Stimulated activated CD8-positive, alpha-beta memory T cell treated with anti-CD3 and anti-CD28 coated beads, Interleukin-7, amount 100 ng/mL, for 4 hours (primary cell): ENCODE measurements at regions not wholly inside any gene's neighbourhood (a gene's known extent, or its start where the extent isn't known, plus 50 kb on each side); places are given as distances from the start of the nearest gene placed in this dataset.

Experiments
- DNase-seq, 2 donors: peaks; one replicate each; pipeline ENCODE4 v3.0.0-alpha.2; 2020; ENCODE audit warnings: low read depth in 2 of 2

DNA sequence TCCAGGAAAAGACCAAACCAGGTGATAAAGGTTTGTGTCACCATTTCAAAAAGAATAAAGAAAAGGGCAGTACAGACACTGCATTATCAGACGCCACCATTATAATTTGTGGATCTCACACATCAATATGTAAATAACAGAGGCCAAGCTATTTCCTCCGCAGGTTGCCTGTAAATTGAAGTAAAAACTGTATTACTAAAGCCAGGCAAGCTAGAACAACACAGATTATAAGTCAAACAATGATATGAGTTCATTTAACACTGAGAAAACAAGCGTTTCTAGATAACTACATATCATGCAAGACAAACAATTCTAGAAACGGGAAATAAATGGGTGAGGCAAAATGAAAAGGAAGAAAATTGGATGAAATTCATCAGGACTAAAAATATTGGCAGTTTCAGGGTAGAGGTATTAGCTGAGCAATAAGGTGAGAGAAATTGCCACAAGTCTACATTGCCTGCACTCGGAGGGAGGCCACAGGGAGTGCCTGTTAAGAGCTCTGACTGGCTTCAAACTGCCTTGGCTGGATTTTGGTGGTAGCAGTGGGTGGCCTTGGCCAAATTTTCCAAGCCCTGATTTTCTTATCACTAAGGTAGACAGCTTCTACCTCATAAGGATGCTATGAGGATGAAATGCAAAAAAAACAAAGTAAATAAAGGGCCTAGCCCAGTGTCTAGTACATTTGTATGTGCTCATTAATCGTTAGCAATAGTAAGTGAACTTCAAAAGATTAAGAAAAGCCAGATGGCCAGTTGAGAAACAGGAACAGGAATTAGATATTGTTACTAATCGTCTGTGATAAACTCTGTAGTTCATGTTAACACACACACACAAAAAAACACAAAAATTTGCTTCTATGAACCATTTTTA lies 240.0 kb upstream of the NFE2L3 start:
- DNase-seq = no peak

GRCh38 chr7:25913598-25914224 lies 238.3 kb upstream of the NFE2L3 start:
- DNase-seq = no peak

- no peak for DNase-seq
These were observed 233.3 kb upstream of the NFE2L3 start for GRCh38 chr7:25918731-25919130.

- DNase-seq = no peak
These were observed 229.7 kb upstream of the NFE2L3 start for GRCh38 chr7:25922296-25922695.

DNA sequence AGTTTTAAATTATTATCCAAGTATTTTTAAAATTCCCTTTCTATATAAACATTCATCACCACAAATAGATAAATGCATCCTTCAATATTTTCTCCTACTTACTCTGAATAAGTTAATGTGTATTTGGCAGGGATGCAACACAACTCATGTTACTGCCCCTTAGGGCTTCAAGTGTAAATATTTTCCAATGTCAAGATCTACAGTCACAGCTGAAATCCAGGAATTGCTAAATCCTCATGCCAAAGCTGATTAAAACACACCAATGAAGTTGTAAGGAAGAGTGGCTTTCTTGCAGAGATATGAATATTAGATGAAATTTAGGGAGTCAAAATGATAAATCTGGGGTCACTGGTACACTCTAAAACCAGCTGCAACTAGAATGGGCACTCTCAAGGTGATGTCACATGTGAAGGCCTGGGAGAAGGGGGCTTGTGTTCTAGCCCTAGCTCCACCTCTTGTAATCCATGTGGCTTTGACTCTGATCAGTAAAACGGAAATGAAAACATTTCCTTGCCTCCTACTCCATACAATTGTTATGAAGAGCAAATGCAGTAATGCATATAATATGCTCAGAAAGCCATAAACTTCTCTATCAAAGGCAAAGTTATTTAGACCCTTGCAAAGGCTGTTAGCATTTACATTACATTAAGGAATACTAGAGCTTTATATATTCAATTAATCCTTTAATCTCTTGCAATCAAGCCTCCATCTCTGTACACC lies 228.1 kb upstream of the NFE2L3 start:
- DNase-seq = no peak

- no peak for DNase-seq
These were observed 226.0 kb upstream of the NFE2L3 start for GRCh38 chr7:25926009-25926408.

DNA sequence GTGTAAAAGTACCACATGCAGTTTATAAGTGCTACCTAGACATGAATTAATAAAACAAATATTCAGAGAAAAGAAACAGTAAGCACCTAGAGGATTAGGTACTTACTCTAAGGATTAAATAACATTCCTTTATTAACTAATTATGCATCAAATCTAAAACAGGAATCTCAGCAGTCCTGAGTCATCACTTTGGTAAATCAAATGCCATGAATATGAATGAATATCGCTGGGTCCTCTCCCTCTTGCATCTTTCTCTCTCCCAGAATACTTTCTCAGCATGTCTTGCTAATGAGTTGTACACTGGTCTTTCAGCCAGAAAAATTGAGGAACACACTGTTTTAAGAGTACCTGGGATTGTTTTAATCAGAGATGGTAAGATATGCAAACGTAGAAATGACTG lies 225.5 kb upstream of the NFE2L3 start:
- DNase-seq = no peak

- DNase-seq = no peak
These were observed 224.9 kb upstream of the NFE2L3 start for GRCh38 chr7:25926891-25927625.

GRCh38 chr7:25927626-25927978 lies 224.4 kb upstream of the NFE2L3 start:
- no peak for DNase-seq

DNA sequence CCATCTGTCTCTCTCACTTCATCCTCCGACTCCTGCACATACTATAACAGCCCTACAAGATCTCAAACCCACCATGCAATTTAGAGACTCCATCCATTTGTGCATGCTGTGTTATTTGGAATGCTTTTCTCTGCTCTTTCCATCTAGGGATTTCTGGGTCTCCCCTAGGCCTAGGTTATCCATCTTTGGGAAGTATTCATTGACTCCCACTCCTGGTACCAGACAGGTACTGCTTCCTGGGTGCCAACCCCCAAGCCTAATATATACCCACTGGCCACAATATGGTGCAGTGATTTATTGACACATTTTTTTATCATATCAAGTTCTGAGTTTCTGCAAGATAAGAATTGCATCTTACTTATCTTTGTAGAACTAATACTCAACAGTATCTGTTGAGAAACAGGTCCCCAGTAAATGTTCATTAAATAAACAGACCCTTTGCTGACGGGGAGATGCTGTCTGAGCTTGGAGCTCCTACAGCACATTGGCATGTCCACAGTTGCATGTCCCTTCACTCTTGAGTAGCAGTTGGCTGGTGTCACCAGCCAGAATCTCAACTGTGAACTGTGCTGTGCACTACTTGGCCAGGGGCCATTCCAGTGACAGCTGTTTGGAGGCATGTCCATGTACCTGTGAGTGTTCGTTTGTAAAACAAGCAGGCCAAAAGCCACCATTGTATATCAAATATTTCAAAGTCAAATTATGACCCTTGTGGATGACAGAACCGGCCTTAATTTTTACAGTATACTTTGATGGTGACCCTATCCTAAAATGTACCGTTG lies 223.3 kb upstream of the NFE2L3 start:
- no peak for DNase-seq

DNA sequence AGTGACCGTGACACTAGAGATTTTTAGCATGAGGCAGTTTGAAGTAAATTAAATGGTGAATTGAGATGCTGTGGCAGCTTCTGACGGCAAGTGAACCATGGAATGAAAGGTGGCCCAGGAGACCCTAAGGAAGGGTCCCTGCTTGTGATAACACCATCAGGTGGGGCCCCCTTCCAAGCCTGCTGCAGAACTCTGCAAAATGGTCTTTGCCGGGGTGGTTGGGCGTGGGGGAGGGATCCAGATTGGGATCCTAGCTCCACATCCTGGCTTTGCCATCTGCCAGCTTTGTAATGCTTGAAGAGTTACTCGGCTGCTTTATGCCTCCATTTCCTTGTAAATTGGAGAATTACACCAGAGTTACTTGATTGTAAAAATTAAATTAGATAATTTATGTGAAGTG lies 222.6 kb upstream of the NFE2L3 start:
- no peak for DNase-seq

DNA sequence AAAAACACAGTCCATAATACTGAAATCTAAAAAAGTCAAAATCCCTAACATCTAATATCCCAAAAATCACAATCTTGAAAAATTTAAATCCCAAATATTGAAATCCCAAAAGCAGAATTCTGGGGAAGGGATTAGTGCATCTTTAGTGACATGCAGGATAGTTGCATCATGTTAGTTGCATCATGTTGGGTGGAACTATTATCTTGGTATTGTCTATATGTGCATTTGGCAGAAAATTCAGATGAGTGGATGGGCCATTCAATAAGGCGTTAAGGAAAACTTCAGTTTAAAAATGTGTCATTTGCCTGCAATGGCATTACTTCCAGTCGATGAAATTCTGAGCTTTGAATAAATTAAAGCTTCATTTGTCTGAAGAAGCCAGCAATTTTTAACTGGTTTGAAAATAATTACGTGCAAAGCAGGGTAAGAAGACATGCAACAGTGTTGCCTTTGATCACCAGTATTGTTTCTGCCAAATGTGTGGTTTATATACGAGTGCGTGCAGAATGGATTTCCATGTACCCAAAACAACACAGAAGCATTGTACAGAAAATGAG lies 221.4 kb upstream of the NFE2L3 start:
- no peak for DNase-seq

- DNase-seq = no peak
These were observed 220.8 kb upstream of the NFE2L3 start for GRCh38 chr7:25931156-25931555.

DNA sequence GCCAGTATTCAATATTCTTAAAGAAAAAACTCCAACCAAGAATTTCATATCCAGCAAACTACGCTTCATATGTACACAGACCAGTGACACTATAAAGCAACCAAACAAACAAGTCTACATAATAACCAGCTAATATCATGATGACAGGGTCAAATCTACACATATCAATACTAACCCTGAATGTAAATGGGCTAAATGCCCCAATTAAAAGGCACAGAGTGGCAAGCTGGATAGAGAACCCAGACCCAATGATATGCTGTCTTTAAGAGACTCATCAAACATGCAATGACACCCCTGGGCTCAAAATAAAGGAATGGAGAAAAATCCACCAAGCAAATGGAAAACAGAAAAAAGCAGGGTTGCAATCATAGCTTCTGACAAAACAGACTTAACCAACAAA lies 218.1 kb upstream of the NFE2L3 start:
- no peak for DNase-seq

GRCh38 chr7:25940086-25940906 lies 211.7 kb upstream of the NFE2L3 start:
- no peak for DNase-seq

- DNase-seq = no peak
These were observed 207.1 kb upstream of the NFE2L3 start for GRCh38 chr7:25944777-25945515.

- no peak for DNase-seq
These were observed 206.4 kb upstream of the NFE2L3 start for GRCh38 chr7:25945608-25946007.

DNA sequence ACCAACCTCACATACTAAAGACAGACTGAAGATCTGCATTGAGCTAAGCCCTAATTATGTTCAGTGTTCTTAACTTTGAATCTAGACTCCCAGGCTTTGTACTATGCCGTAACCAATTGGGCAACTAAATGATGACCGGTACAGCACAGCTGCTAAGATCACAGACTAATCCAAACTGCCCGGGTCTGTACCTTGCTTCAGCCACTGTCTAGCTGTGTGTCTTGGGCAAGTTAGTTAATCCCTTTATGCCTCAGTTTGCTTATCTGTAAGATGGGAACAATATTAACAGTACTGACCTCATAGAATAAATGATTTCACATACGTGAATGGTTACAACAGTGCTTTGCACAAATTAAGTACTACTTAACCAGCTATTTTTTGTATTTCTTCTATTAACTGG lies 205.8 kb upstream of the NFE2L3 start:
- no peak for DNase-seq
